ENCODE measurements at regions not wholly inside any gene's neighbourhood (a gene's known extent, or its start where the extent isn't known, plus 50 kb on each side); places are given as distances from the start of the nearest gene placed in this dataset.
"Not testable (repeated sequence)": the region's sequence is repeated elsewhere in the genome, so short reads cannot be mapped to it uniquely, and the experiment has no call there.

- DNase-seq (ENCODE audit: low spot score in 2 of 2) (no peak), FAIRE-seq (no peak)
These were observed 528.5 kb upstream of the CCDC196 start for GRCh38 chr14:65957631-65958205.

GRCh38 chr14:65958664-65959562 lies 527.3 kb upstream of the CCDC196 start:
- peak; percentile 6 to 30 for DNase-seq (ENCODE audit: low spot score in 2 of 2)
- FAIRE-seq = peak; percentile 23

- FAIRE-seq (no peak), DNase-seq (ENCODE audit: low spot score in 2 of 2) (no peak)
These were observed 526.6 kb upstream of the CCDC196 start for GRCh38 chr14:65959563-65960024.

- FAIRE-seq (no peak), DNase-seq (ENCODE audit: low spot score in 2 of 2) (peak in 1 of 2 donors; percentile 15)
These were observed 525.2 kb upstream of the CCDC196 start for GRCh38 chr14:65961004-65961403.

GRCh38 chr14:65962952-65963351 lies 523.2 kb upstream of the CCDC196 start:
- no peak for FAIRE-seq
- DNase-seq (ENCODE audit: low spot score in 2 of 2) = no peak

GRCh38 chr14:65964366-65964765 lies 521.8 kb upstream of the CCDC196 start:
- DNase-seq (ENCODE audit: low spot score in 2 of 2) (no peak), FAIRE-seq (no peak)

GRCh38 chr14:65966188-65966587 lies 520.0 kb upstream of the CCDC196 start:
- DNase-seq (ENCODE audit: low spot score in 2 of 2) = no peak
- FAIRE-seq = no peak

GRCh38 chr14:65972346-65972870 lies 513.8 kb upstream of the CCDC196 start:
- FAIRE-seq (no peak), DNase-seq (ENCODE audit: low spot score in 2 of 2) (no peak)

- FAIRE-seq (no peak), DNase-seq (ENCODE audit: low spot score in 2 of 2) (no peak)
These were observed 513.3 kb upstream of the CCDC196 start for GRCh38 chr14:65972891-65973290.

- DNase-seq (ENCODE audit: low spot score in 2 of 2) (no peak), FAIRE-seq (no peak)
These were observed 510.3 kb upstream of the CCDC196 start for GRCh38 chr14:65975865-65976264.

GRCh38 chr14:65976761-65977404 lies 509.3 kb upstream of the CCDC196 start:
- DNase-seq (ENCODE audit: low spot score in 2 of 2) (no peak), FAIRE-seq (no peak)

GRCh38 chr14:65981192-65981843 lies 504.9 kb upstream of the CCDC196 start:
- no peak for FAIRE-seq
- peak in 1 of 2 donors; percentile 11 for DNase-seq (ENCODE audit: low spot score in 2 of 2)

- FAIRE-seq (no peak), DNase-seq (ENCODE audit: low spot score in 2 of 2) (no peak)
These were observed 500.1 kb upstream of the CCDC196 start for GRCh38 chr14:65986041-65986440.

GRCh38 chr14:65989981-65990380 lies 496.2 kb upstream of the CCDC196 start:
- no peak for FAIRE-seq

GRCh38 chr14:65991104-65991503 lies 495.1 kb upstream of the CCDC196 start:
- no peak for FAIRE-seq
- DNase-seq (ENCODE audit: low spot score in 2 of 2) = no peak

More at GRCh38 chr14:65989981-65990380, 496.2 kb upstream of the CCDC196 start:
- no peak for DNase-seq (ENCODE audit: low spot score in 2 of 2)

- FAIRE-seq; DNase-seq (ENCODE audit: low spot score in 2 of 2): not testable (repeated sequence)
These were observed 494.2 kb upstream of the CCDC196 start for GRCh38 chr14:65991935-65992334.

- DNase-seq (ENCODE audit: low spot score in 2 of 2) (no peak), FAIRE-seq (no peak)
These were observed 493.1 kb upstream of the CCDC196 start for GRCh38 chr14:65993103-65993502.

- FAIRE-seq (no peak), DNase-seq (ENCODE audit: low spot score in 2 of 2) (no peak)
These were observed 492.2 kb upstream of the CCDC196 start for GRCh38 chr14:65993996-65994395.

- DNase-seq (ENCODE audit: low spot score in 2 of 2) (no peak), FAIRE-seq (no peak)
These were observed 488.8 kb upstream of the CCDC196 start for GRCh38 chr14:65997347-65997746.

- no peak for DNase-seq (ENCODE audit: low spot score in 2 of 2)
- FAIRE-seq = no peak
These were observed 486.3 kb upstream of the CCDC196 start for GRCh38 chr14:65999865-66000264.

Data from frontal cortex (tissue), 3 donors.